SK-N-MC (cell line): ENCODE measurements at regions not wholly inside any gene's neighbourhood (a gene's known extent, or its start where the extent isn't known, plus 50 kb on each side); places are given as distances from the start of the nearest gene placed in this dataset.

Experiments
- DNase-seq: peaks from one replicate; pipeline ENCODE4 v3.0.0-alpha.2; 2011; ENCODE audit warnings: low read depth, low spot score
- H3K27ac ChIP-seq: fragments of 200-600 bp; sonication (generic); 2 replicates; pipeline ENCODE4 v1.5.1; 2016; ENCODE audit warnings: mixed run types
- H3K36me3 ChIP-seq: fragments of 200-600 bp; sonication (generic); 2 replicates; pipeline ENCODE4 v1.6.1; 2017; ENCODE audit warnings: antibody characterized with exemption, low read length, mixed read lengths; ENCODE audit not compliant: insufficient read depth
- H3K4me3 ChIP-seq: fragments of 200-600 bp; sonication (generic); 2 replicates; pipeline ENCODE4 v1.5.1; 2016
- H3K9ac ChIP-seq: fragments of 200-600 bp; sonication (generic); 2 replicates; pipeline ENCODE4 v1.8.0; 2017; ENCODE audit warnings: mixed run types, mixed read lengths; ENCODE audit not compliant: insufficient read length
- H3K9me3 ChIP-seq: fragments of 200-600 bp; sonication (generic); 2 replicates; pipeline ENCODE4 v1.6.1; 2017; ENCODE audit warnings: low read depth, mild to moderate bottlenecking, antibody characterized with exemption, low read length, moderate library complexity, mixed read lengths
- EZH2 ChIP-seq: fragments of 200-600 bp; sonication (generic); IDR thresholded peaks from one replicate; pipeline ENCODE4 v1.6.1; 2017; ENCODE audit warnings: antibody characterized with exemption
- FOXP2 ChIP-seq: optimal IDR thresholded peaks from 2 replicates; pipeline ENCODE3; 2011; ENCODE audit warnings: mild to moderate bottlenecking, moderate library complexity; ENCODE audit not compliant: insufficient read depth; ENCODE audit errors: extremely low read length, control extremely low read depth
- POLR2AphosphoS5 ChIP-seq: IDR thresholded peaks from 2 replicates; pipeline ENCODE4 v1.6.1; 2012; ENCODE audit warnings: mild to moderate bottlenecking, low read depth, low read length, borderline replicate concordance

DNA sequence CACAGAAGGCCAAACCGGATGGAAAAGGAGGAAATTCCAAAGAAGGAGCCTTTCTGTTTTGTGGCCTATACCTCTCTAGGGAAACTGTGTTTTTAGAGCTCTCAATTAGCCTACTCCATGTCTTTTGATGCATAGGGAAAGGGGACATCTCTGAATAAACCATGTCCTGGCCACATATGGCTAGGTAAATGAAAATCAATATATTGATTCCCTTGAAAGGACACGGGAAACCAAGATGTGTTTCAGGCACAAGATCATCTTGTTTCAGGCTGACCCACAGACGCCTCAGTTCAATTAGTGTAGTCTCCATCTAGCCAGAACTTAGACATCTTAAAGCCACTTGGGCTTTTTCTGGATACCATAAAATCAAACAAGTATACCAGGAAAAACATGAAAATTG lies 363.1 kb downstream of the ENC1 start:
- Histone ChIP-seq H3K27ac (no peak overlapping the region), H3K36me3 (no peaks in the 10 kb centered on the region), H3K9ac (no peak overlapping the region), H3K9me3 (no peaks in the 10 kb centered on the region), H3K4me3 (no peak overlapping the region)
- DNase-seq: no peak
- TF ChIP-seq EZH2: no peak
- no peak for TF ChIP-seq POLR2AphosphoS5
- no peak for TF ChIP-seq FOXP2

DNA sequence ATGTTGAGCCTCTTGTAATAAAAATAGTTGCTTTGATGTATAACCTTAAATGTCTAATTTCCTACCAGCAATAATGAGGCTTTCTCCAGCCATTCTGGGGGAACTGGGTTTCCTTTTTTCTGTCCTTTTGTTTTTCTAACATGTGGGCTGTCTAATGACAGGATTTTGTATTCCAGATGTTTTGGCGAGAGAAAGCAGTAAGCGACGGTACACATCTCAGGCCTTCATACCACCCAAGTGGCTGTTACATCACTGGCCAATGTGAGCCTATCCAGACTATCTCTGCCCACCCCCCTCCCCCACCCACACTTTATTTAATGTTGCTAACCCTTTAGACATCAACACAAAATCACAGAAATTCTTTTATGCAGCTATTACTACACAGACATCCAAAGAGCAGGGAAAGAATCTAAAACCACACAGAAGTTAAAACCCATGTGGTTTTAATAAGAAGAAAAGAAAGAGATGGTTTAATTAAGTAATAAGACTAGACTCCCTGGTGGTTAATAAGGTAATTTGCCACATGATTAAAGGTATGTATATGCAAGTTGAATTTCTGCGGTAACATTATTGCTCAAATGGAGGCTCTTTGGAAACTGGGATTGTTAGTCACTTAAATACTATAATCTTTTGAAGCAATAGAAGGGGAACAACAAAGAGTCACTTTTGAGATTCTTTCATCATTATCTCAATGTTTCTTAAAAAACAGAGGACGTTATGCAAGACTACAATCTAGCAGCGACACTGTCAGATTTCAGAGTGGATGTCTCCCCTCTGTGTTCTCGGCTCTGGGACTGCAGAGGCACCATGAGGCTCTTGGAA lies 365.1 kb downstream of the ENC1 start:
- Histone ChIP-seq H3K36me3 (no peaks in the 10 kb centered on the region), H3K27ac (peak overlapping the region; percentile 85), H3K9me3 (no peaks in the 10 kb centered on the region), H3K4me3 (peak overlapping the region; percentile 49), H3K9ac (peak overlapping the region; percentile 30)
- TF ChIP-seq EZH2: no peak
- TF ChIP-seq POLR2AphosphoS5: peak; percentile 31; the same call in 1 of the 2 replicates
- no peak for TF ChIP-seq FOXP2
- DNase-seq: peak; percentile 87

GRCh38 chr5:74274326-74274725 lies 366.2 kb downstream of the ENC1 start:
- no peak for DNase-seq
- Histone ChIP-seq H3K27ac (peak overlapping the region; percentile 85; the same call in 1 of the 2 replicates), H3K4me3 (no peak overlapping the region), H3K9me3 (no peaks in the 10 kb centered on the region), H3K9ac (no peak overlapping the region), H3K36me3 (no peaks in the 10 kb centered on the region)
- TF ChIP-seq POLR2AphosphoS5 (no peak), FOXP2 (no peak), EZH2 (no peak)

DNA sequence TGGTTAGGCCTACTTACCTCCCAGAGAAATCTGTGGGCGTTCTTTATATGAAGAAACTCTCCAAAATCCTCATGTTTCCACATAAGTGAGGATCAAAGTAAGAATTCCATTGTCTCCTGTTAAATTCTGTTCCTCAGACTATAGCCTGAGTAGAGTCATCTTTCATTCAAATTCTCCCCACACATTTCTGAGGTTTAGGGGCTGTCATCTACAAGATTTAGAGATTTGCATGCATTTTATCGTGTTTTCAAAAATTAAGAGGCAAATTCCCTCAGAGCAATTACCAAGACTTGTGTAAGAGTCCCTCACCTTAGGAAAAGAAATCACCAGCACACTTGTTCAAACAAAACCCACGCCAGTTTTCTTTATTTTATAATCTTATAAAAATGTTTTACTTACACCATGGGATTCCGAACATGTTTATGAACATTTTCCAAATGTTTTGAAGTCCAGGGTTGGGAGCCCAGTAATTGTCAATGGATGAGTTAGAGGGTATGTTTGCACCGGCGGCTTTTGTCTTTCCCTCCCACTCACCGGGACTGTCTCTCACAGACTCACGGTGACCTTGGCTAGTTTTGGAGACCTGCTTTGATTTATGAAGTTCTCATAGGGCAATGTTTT lies 367.6 kb downstream of the ENC1 start:
- peak overlapping the region; percentile 87 for H3K27ac ChIP-seq
- H3K9me3 ChIP-seq: no peaks in the 10 kb centered on the region
- 0 out of 2 replicates have a peak overlapping the region, but pooled peaks have one; percentile 38 for H3K4me3 ChIP-seq
- no peak for TF ChIP-seq POLR2AphosphoS5
- TF ChIP-seq EZH2: no peak
- TF ChIP-seq FOXP2: no peak
- H3K36me3 ChIP-seq: no peaks in the 10 kb centered on the region
- DNase-seq: no peak
- no peak overlapping the region for H3K9ac ChIP-seq

DNA sequence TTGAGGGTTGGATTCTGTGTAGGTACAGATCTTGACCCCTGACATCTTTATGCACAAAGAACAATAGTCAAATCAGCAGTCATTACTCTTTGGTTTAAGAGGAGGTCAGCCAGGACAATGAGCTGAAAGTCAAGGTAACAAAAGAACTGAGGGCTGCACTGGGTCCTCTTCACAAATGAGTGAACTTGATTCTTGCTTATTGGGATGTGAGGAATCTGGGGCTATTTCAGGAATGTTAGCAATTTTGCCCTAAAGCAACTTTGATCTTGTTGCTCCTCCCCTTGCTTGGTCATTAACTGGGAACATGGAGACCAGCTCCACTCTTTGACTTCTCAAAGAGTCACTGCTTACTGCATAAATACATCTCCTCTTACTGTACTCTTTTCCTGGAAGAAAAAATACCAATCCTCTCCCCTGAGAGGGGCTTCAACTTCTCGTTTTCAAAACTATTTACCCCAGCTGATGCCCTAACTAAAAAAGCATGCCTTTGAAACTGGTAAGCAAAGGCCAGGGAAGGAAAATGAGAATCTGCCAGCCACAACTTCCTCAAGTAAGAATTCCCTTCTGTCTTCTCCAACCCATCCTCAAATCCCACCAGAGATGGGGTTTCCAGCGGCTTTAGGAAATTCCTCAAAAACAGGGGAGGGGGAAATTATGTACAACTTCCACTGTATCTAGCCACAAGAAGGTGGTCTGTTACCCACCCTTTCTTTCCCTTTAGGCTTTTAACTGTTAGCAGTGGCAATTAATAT lies 368.3 kb downstream of the ENC1 start:
- Histone ChIP-seq H3K36me3 (no peaks in the 10 kb centered on the region), H3K9me3 (no peaks in the 10 kb centered on the region), H3K27ac (peak overlapping the region; percentile 87), H3K4me3 (peak overlapping the region; percentile 38), H3K9ac (peak overlapping the region; percentile 11)
- no peak for DNase-seq
- TF ChIP-seq EZH2: no peak
- TF ChIP-seq FOXP2: no peak
- no peak for TF ChIP-seq POLR2AphosphoS5

DNA sequence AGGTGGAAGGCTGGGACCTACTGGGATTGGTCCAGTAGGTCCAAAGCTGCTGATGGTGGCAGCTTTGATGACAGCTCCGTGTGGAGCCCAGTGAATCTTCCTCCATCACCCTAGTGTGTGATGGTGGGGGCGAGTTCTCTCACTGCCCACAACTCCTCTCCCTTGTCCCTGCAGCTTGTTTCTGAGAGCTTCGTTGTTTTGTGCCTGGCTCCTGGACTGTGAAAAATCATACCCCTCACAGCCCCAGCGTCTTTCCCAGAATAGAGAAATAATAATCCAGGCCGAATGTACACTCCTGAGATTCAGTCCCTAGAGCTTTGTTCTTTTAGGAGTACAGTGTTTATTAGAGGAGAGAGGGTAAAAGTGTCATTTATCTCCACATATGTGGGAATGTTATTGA lies 372.2 kb downstream of the ENC1 start:
- H3K36me3 ChIP-seq: no peaks in the 10 kb centered on the region
- no peak overlapping the region for H3K27ac ChIP-seq
- no peak for DNase-seq
- H3K9me3 ChIP-seq: no peaks in the 10 kb centered on the region
- TF ChIP-seq EZH2 (no peak), POLR2AphosphoS5 (no peak), FOXP2 (no peak)
- no peak overlapping the region for H3K9ac ChIP-seq
- no peak overlapping the region for H3K4me3 ChIP-seq

DNA sequence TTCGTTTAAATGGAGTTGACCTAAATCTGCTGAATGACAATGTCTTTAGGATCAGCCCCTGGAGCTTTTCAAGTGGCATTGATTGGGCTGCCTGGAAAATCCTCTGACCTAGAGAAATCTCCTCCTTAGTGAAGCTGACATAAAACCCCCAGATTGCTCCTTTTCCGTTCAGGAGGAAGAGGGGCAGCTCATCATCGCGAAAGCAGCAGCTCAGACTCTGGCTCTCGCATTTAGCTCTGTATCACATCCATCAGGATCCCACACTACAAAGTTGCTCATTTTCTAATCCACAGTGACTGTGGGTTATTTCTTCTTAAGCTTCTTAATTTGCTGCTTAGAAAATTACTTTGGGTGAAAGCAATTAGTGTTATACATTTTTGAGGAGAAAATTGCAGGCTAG lies 373.7 kb downstream of the ENC1 start:
- H3K9ac ChIP-seq: no peak overlapping the region
- H3K4me3 ChIP-seq: no peak overlapping the region
- no peaks in the 10 kb centered on the region for H3K9me3 ChIP-seq
- TF ChIP-seq EZH2: no peak
- TF ChIP-seq POLR2AphosphoS5: no peak
- no peak for TF ChIP-seq FOXP2
- no peaks in the 10 kb centered on the region for H3K36me3 ChIP-seq
- no peak overlapping the region for H3K27ac ChIP-seq
- DNase-seq: no peak

DNA sequence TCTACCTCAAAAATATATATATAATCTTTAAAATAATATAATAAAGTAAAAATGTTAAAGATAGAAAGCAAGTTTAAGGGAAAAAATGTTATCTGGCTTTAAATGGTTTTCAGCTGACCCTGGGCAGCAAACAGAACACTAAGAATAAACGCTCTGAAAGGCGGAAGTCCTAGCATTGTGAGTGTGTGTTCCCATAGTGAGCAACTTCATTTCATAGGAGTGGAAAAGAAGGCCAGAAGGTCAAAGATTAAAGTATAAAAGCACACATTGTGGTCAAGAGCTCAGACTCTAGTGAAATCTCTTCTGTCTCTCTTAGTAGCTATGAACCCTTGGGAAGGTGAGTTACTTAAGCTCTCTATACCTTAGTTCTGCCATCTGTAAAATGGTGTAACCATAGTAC lies 374.4 kb downstream of the ENC1 start:
- Histone ChIP-seq H3K36me3 (no peaks in the 10 kb centered on the region), H3K9ac (no peak overlapping the region), H3K4me3 (no peak overlapping the region), H3K27ac (no peak overlapping the region), H3K9me3 (no peaks in the 10 kb centered on the region)
- TF ChIP-seq EZH2 (no peak), POLR2AphosphoS5 (no peak), FOXP2 (no peak)
- DNase-seq: no peak
